GM23338 (cell line): ENCODE measurements at regions not wholly inside any gene's neighbourhood (a gene's known extent, or its start where the extent isn't known, plus 50 kb on each side); places are given as distances from the start of the nearest gene placed in this dataset.

Experiments used
- ATAC-seq: fragments of 200-7000 bp; cut with Tn5 transposase; 3 replicates; pipeline ENCODE4 v1.9.1; 2020
- DNase-seq: peaks from one replicate; pipeline ENCODE4 v3.0.0-alpha.2; 2015; ENCODE audit warnings: low spot score
- H2AFZ ChIP-seq: fragments of 200-600 bp; sonication (generic); 2 replicates; pipeline ENCODE4 v1.8.0; 2016; ENCODE audit warnings: antibody characterized with exemption, mild to moderate bottlenecking, moderate library complexity
- H3F3A ChIP-seq: fragments of 200-600 bp; sonication (generic); replicated peaks from 2 replicates; pipeline ENCODE4 v1.8.0; 2017; ENCODE audit warnings: antibody characterized with exemption, mixed run types, low read depth
- H3K27ac ChIP-seq: fragments of 200-600 bp; sonication (generic); 2 replicates; pipeline ENCODE4 v1.6.1; 2016; ENCODE audit warnings: low read depth
- H3K27me3 ChIP-seq: fragments of 200-600 bp; sonication (generic); 2 replicates; pipeline ENCODE4 v1.8.0; 2016; ENCODE audit warnings: mild to moderate bottlenecking, mixed run types, moderate library complexity; ENCODE audit not compliant: insufficient read depth
- H3K36me3 ChIP-seq: fragments of 200-600 bp; sonication (generic); 2 replicates; pipeline ENCODE4 v1.8.0; 2016; ENCODE audit warnings: mild to moderate bottlenecking; ENCODE audit not compliant: insufficient read depth
- H3K4me1 ChIP-seq: fragments of 200-600 bp; sonication (generic); 2 replicates; pipeline ENCODE4 v1.8.0; 2016; ENCODE audit warnings: mild to moderate bottlenecking, moderate library complexity; ENCODE audit not compliant: insufficient read depth
- H3K4me2 ChIP-seq: fragments of 200-600 bp; sonication (generic); 2 replicates; pipeline ENCODE4 v1.7.1; 2017; ENCODE audit warnings: mixed run types
- H3K4me3 ChIP-seq: fragments of 200-600 bp; sonication (generic); 2 replicates; pipeline ENCODE4 v1.6.1; 2016; ENCODE audit warnings: mixed run types
- H3K79me2 ChIP-seq: fragments of 200-600 bp; sonication (generic); replicated peaks from 2 replicates; pipeline ENCODE4 v1.8.0; 2017; ENCODE audit warnings: mild to moderate bottlenecking; ENCODE audit not compliant: insufficient read depth
- H3K9me2 ChIP-seq: fragments of 200-600 bp; sonication (generic); 2 replicates; pipeline ENCODE4 v1.8.0; 2017; ENCODE audit not compliant: insufficient read depth
- H4K20me1 ChIP-seq: fragments of 200-600 bp; sonication (generic); replicated peaks from 2 replicates; pipeline ENCODE4 v1.8.0; 2017; ENCODE audit warnings: mild to moderate bottlenecking; ENCODE audit not compliant: insufficient read depth
- H3K27ac Mint-ChIP-seq: 2 replicates; pipeline ENCODE4 v1.8.0; 2020; ENCODE audit warnings: inconsistent platforms, mild to moderate bottlenecking, moderate library complexity, mixed read lengths
- H3K27me3 Mint-ChIP-seq: 3 replicates; pipeline ENCODE4 v1.8.0; 2022; ENCODE audit warnings: low read depth, mild to moderate bottlenecking, moderate library complexity, mixed read lengths, inconsistent platforms; ENCODE audit not compliant: insufficient read depth, poor library complexity
- H3K36me3 Mint-ChIP-seq: 3 replicates; pipeline ENCODE4 v1.8.0; 2021; ENCODE audit warnings: low read depth, mild to moderate bottlenecking, inconsistent platforms, moderate library complexity, mixed read lengths
- H3K4me1 Mint-ChIP-seq: 3 replicates; pipeline ENCODE4 v1.8.0; 2020; ENCODE audit warnings: mild to moderate bottlenecking, inconsistent platforms, mixed read lengths
- H3K4me3 Mint-ChIP-seq: 3 replicates; pipeline ENCODE4 v1.8.0; 2021; ENCODE audit warnings: moderate library complexity, mild to moderate bottlenecking, inconsistent platforms, mixed read lengths
- H3K9me3 Mint-ChIP-seq: 3 replicates; pipeline ENCODE4 v1.8.0; 2020; ENCODE audit warnings: moderate library complexity, mild to moderate bottlenecking, inconsistent platforms, mixed read lengths
- CREB1 ChIP-seq: fragments of 250-450 bp; sonication (Bioruptor Pico); IDR thresholded peaks from 2 replicates; pipeline ENCODE4 v1.5.0; 2020; ENCODE audit warnings: low read depth, mild to moderate bottlenecking, moderate library complexity
- CTCF ChIP-seq, 2 experiments: fragments of 200-600 bp in 1 of 2; sonication (generic) in 1 of 2; conservative IDR thresholded peaks; 2 replicates each; pipeline versions ENCODE4 v1.5.1 to v1.6.1; 2016 to 2017; ENCODE audit warnings: antibody characterized with exemption in 2 of 2, low read depth in 2 of 2, mild to moderate bottlenecking in 2 of 2, moderate library complexity in 1 of 2
- ETS1 ChIP-seq: IDR thresholded peaks from 2 replicates; pipeline ENCODE4 v1.6.1; 2016; ENCODE audit warnings: antibody characterized with exemption
- EZH2 ChIP-seq: fragments of 200-600 bp; sonication (generic); IDR thresholded peaks from one replicate; pipeline ENCODE4 v1.8.0; 2017; ENCODE audit warnings: antibody characterized with exemption, mild to moderate bottlenecking, low read depth; ENCODE audit not compliant: unreplicated experiment
- EZH2phosphoT487 ChIP-seq: fragments of 200-600 bp; sonication (generic); IDR thresholded peaks from one replicate; pipeline ENCODE4 v1.8.1; 2018; ENCODE audit warnings: antibody characterized with exemption; ENCODE audit not compliant: unreplicated experiment
- POLR2AphosphoS5 ChIP-seq: IDR thresholded peaks from 2 replicates; pipeline ENCODE4 v1.6.1; 2016; ENCODE audit warnings: antibody characterized with exemption, low read depth
- REST ChIP-seq: IDR thresholded peaks from one replicate; pipeline ENCODE4 v1.6.1; 2018; ENCODE audit warnings: antibody characterized with exemption; ENCODE audit not compliant: unreplicated experiment
- STAT1 ChIP-seq: IDR thresholded peaks from one replicate; pipeline ENCODE4 v1.6.1; 2016; ENCODE audit warnings: antibody characterized with exemption; ENCODE audit not compliant: unreplicated experiment
- ZNF114 ChIP-seq: fragments of 250-450 bp; sonication (Bioruptor Pico); IDR thresholded peaks from 2 replicates; pipeline ENCODE4 v1.5.0; 2020; ENCODE audit warnings: mild to moderate bottlenecking, moderate library complexity
- ZNF331 ChIP-seq: fragments of 250-450 bp; sonication (Bioruptor Pico); IDR thresholded peaks from 2 replicates; pipeline ENCODE4 v1.5.0; 2020; ENCODE audit warnings: low read depth, mild to moderate bottlenecking, moderate library complexity
- ZNF462 ChIP-seq: fragments of 250-450 bp; sonication (Bioruptor Pico); IDR thresholded peaks from 2 replicates; pipeline ENCODE4 v1.5.0; 2020; ENCODE audit warnings: mild to moderate bottlenecking, moderate library complexity

- Histone ChIP-seq H3K36me3 (no peaks in the 10 kb centered on the region), H3K27me3 (no peaks in the 10 kb centered on the region), H3K4me3 (no peak overlapping the region), H3K27ac (no peak overlapping the region), H3K79me2 (no peaks in the 10 kb centered on the region), H3F3A (no peaks in the 10 kb centered on the region), H2AFZ (no peak overlapping the region), H4K20me1 (no peaks in the 10 kb centered on the region), H3K4me1 (no peaks in the 10 kb centered on the region), H3K9me2 (no peaks in the 10 kb centered on the region), H3K4me2 (no peak overlapping the region)
- ATAC-seq (no peak), DNase-seq (no peak)
- H3K27me3 Mint-ChIP-seq: no peaks in the 10 kb centered on the region
- H3K36me3 Mint-ChIP-seq: no peaks in the 10 kb centered on the region
- peaks cover 27% of the 10 kb centered on the region for H3K4me1 Mint-ChIP-seq
- H3K27ac Mint-ChIP-seq: no peak overlapping the region
- TF ChIP-seq REST: no peak
- TF ChIP-seq STAT1: no peak
- no peak for TF ChIP-seq ETS1
- no peak for TF ChIP-seq ZNF114 (CRISPR knock-in tag)
- no peak for TF ChIP-seq CREB1 (CRISPR knock-in tag)
- no peak for TF ChIP-seq ZNF462 (CRISPR knock-in tag)
- no peak for TF ChIP-seq CTCF (conservative IDR thresholded peaks at IDR 0.05; ENCODE audit: low read depth in 2 of 2)
- no peak for TF ChIP-seq ZNF331 (CRISPR knock-in tag)
- TF ChIP-seq POLR2AphosphoS5: no peak
- TF ChIP-seq EZH2: no peak
- no peak for TF ChIP-seq EZH2phosphoT487
- H3K9me3 Mint-ChIP-seq: no peaks in the 10 kb centered on the region
- H3K4me3 Mint-ChIP-seq: no peak overlapping the region
Observed at GRCh38 chr18:6569813-6570212, 155.1 kb upstream of the L3MBTL4 start.
